Hepatocyte (in vitro differentiated cells): ENCODE measurements at regions not wholly inside any gene's neighbourhood (a gene's known extent, or its start where the extent isn't known, plus 50 kb on each side); places are given as distances from the start of the nearest gene placed in this dataset.

Experiments
- EZH2phosphoT487 ChIP-seq: fragments of 200-600 bp; sonication (generic); IDR thresholded peaks from one replicate; pipeline ENCODE4 v1.6.1; 2018; ENCODE audit warnings: antibody characterized with exemption, mild to moderate bottlenecking, low read depth, moderate library complexity; ENCODE audit not compliant: unreplicated experiment, severe bottlenecking
- TF ChIP-seq, protein P1 (sequence below): fragments of 200-600 bp; sonication (generic); IDR thresholded peaks from 2 replicates; pipeline ENCODE4 v1.5.1; 2016; ENCODE audit warnings: antibody characterized with exemption, mild to moderate bottlenecking; ENCODE audit not compliant: poor library complexity

DNA sequence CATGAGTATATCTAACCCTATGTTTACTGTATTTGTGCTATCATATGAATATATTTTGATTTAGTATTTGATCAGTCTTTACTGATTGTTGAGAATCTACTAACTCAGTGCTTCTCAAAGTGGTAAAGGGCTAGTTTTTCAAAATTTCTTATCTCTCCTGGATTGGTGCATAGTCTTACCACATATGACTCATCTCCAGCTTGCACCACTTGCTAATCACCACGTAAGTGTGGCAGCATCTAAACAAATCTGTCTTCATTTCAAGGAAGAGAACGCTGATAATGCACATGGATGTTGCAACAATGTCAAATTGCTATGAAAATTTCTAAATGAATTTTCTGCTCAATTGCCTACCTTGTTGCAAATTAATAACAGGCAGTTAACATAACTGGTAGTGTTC lies 299.5 kb downstream of the PAX1 start:
- TF ChIP-seq, protein P1, sequence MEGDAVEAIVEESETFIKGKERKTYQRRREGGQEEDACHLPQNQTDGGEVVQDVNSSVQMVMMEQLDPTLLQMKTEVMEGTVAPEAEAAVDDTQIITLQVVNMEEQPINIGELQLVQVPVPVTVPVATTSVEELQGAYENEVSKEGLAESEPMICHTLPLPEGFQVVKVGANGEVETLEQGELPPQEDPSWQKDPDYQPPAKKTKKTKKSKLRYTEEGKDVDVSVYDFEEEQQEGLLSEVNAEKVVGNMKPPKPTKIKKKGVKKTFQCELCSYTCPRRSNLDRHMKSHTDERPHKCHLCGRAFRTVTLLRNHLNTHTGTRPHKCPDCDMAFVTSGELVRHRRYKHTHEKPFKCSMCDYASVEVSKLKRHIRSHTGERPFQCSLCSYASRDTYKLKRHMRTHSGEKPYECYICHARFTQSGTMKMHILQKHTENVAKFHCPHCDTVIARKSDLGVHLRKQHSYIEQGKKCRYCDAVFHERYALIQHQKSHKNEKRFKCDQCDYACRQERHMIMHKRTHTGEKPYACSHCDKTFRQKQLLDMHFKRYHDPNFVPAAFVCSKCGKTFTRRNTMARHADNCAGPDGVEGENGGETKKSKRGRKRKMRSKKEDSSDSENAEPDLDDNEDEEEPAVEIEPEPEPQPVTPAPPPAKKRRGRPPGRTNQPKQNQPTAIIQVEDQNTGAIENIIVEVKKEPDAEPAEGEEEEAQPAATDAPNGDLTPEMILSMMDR = no peak
- TF ChIP-seq EZH2phosphoT487 = no peak
